ENCODE measurements at regions not wholly inside any gene's neighbourhood (a gene's known extent, or its start where the extent isn't known, plus 50 kb on each side); places are given as distances from the start of the nearest gene placed in this dataset.

DNA sequence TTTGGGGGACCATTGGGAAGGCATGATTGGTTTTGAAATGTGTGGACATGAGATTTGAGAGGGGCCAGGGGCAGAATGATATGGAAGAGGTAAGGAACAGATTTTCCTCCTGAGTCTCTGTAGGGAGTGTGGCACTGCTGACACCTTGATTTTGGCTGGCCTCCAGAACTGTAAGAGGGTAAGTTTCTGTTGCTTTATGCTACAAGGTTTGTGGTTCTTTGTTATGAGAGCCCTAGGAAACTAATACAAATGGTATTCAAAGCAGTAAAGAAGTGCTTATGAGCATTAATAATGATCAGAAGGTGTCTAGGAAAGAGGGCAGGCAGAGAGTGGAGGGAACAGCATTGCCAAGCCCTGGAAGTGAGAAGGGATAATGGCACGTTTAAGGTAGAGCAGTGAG lies 574.3 kb upstream of the NXPH2 start:
- Mint-ChIP-seq H3K4me3 (no peak overlapping the region), H3K9me3 (peaks cover 16 to 27% of the 10 kb centered on the region in 2 experiments), H3K27ac (no peak overlapping the region), H3K36me3 (ENCODE audit: insufficient read depth in 1 of 3, low read depth in 3 of 3) (peaks cover 10 to 15% (median 13%) of the 10 kb centered on the region in 3 experiments), H3K4me1 (no peaks in the 10 kb centered on the region), H3K27me3 (ENCODE audit: low read depth) (no peaks in the 10 kb centered on the region)
- Histone ChIP-seq H2BK20ac (ENCODE audit: low read depth, low read length, poor library complexity, severe bottlenecking) (no peak overlapping the region), H3K18ac (ENCODE audit: insufficient read length, low read depth, low read length) (no peak overlapping the region), H2BK15ac (ENCODE audit: low read depth, low read length) (no peak overlapping the region), H3K27ac (ENCODE audit: insufficient read length, low read depth, low read length) (no peak overlapping the region), H3K79me1 (ENCODE audit: insufficient read depth, low read depth, low read length, poor library complexity, severe bottlenecking) (no peaks in the 10 kb centered on the region), H3K23me2 (ENCODE audit: insufficient read length, low read depth, low read length, poor library complexity, severe bottlenecking) (no peaks in the 10 kb centered on the region), H3K4me2 (ENCODE audit: insufficient read depth, insufficient read length, low read length) (no peak overlapping the region), H3K4ac (ENCODE audit: low read depth, low read length) (no peak overlapping the region), H2AK5ac (ENCODE audit: insufficient read length, low read length) (no peak overlapping the region), H4K5ac (ENCODE audit: insufficient read length, low read depth, low read length) (no peak overlapping the region), H2AFZ (ENCODE audit: low read length) (no peak overlapping the region), H3K56ac (ENCODE audit: insufficient read length, low read depth, low read length) (no peak overlapping the region), H3T11ph (ENCODE audit: low read length) (no peak overlapping the region), H3K9me3 (ENCODE audit: control insufficient read depth, low read depth, low read length) (peaks cover 5% of the 10 kb centered on the region), H3K14ac (ENCODE audit: insufficient read depth, low read length) (no peak overlapping the region), H4K20me1 (ENCODE audit: control insufficient read depth, insufficient read depth, insufficient read length) (no peaks in the 10 kb centered on the region), H4K8ac (replicated peaks; ENCODE audit: insufficient read length, low read depth, low read length) (no peak overlapping the region), H2BK12ac (ENCODE audit: insufficient read length, low read depth, low read length) (no peak overlapping the region), H3K23ac (ENCODE audit: insufficient read length, low read depth, low read length) (no peak overlapping the region), H3K4me1 (ENCODE audit: insufficient read depth, low read length) (no peaks in the 10 kb centered on the region), H4K91ac (ENCODE audit: insufficient read length, low read depth, low read length) (no peak overlapping the region), H3K79me2 (ENCODE audit: insufficient read depth, low read length) (no peaks in the 10 kb centered on the region), H2BK5ac (ENCODE audit: insufficient read length, low read length) (no peak overlapping the region), H3K9ac (ENCODE audit: extremely low read depth, insufficient read length, low read length) (no peak overlapping the region), H2BK120ac (ENCODE audit: low read depth, low read length, poor library complexity, severe bottlenecking) (no peak overlapping the region), H3K27me3 (ENCODE audit: insufficient read depth, low read length) (no peaks in the 10 kb centered on the region)
- no CpG with 5 or more reads among the region's 1 CpG for WGBS (ENCODE audit: extremely low coverage, insufficient read length, low lambda C conversion rate)
- no peak for DNase-seq
- TF ChIP-seq, protein P1, sequence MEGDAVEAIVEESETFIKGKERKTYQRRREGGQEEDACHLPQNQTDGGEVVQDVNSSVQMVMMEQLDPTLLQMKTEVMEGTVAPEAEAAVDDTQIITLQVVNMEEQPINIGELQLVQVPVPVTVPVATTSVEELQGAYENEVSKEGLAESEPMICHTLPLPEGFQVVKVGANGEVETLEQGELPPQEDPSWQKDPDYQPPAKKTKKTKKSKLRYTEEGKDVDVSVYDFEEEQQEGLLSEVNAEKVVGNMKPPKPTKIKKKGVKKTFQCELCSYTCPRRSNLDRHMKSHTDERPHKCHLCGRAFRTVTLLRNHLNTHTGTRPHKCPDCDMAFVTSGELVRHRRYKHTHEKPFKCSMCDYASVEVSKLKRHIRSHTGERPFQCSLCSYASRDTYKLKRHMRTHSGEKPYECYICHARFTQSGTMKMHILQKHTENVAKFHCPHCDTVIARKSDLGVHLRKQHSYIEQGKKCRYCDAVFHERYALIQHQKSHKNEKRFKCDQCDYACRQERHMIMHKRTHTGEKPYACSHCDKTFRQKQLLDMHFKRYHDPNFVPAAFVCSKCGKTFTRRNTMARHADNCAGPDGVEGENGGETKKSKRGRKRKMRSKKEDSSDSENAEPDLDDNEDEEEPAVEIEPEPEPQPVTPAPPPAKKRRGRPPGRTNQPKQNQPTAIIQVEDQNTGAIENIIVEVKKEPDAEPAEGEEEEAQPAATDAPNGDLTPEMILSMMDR (conservative IDR thresholded peaks at IDR 0.05) = no peak
